Left lung (tissue), 4 donors: ENCODE measurements at regions not wholly inside any gene's neighbourhood (a gene's known extent, or its start where the extent isn't known, plus 50 kb on each side); places are given as distances from the start of the nearest gene placed in this dataset.
A peak's percentile ranks its signal among the peaks of the same experiment; 100 is the strongest.

Experiments used
- ATAC-seq: fragments of 200-7000 bp; cut with Tn5 transposase; one replicate; pipeline ENCODE4 v1.9.1; 2020; ENCODE audit warnings: moderate library complexity
- DNase-seq, 4 donors: peaks; one replicate each; pipeline ENCODE4 v3.0.0-alpha.2; 2013 to 2020
- H3K27ac ChIP-seq, 2 donors: fragments of 200-600 bp; sonication (generic) in 1 of 2; one replicate each; pipeline versions ENCODE4 v1.5.0 to v1.8.0; 2020 to 2021
- H3K27me3 ChIP-seq, 2 donors: fragments of 200-600 bp; sonication (generic) in 1 of 2; one replicate each; pipeline versions ENCODE4 v1.5.0 to v1.8.0; 2020 to 2021
- H3K36me3 ChIP-seq, 2 donors: fragments of 200-600 bp; sonication (generic) in 1 of 2; one replicate each; pipeline versions ENCODE4 v1.5.0 to v1.8.0; 2020 to 2021
- H3K4me1 ChIP-seq, 2 donors: fragments of 200-600 bp; one replicate each; pipeline ENCODE4 v1.8.0; 2021
- H3K4me3 ChIP-seq, 2 donors: fragments of 200-600 bp; sonication (generic) in 1 of 2; one replicate each; pipeline versions ENCODE4 v1.5.0 to v1.8.0; 2020 to 2021; ENCODE audit warnings: mild to moderate bottlenecking in 1 of 2
- H3K9me3 ChIP-seq, 2 donors: fragments of 200-600 bp; sonication (generic) in 1 of 2; one replicate each; pipeline versions ENCODE4 v1.5.0 to v1.8.0; 2020 to 2021
- intact Hi-C, 2 donors: fragments of 100-400 bp; cut with DNase I; formaldehyde crosslinking; loops; one replicate each; pipeline versions ENCODE4 v1.11.2 to v1.14.2; 2022
- TF ChIP-seq, protein P1 (sequence below), 2 donors: fragments of 200-600 bp; sonication (generic) in 1 of 2; IDR thresholded peaks; one replicate each; pipeline versions ENCODE4 v1.5.0 to v1.8.0; 2021; ENCODE audit warnings: antibody characterized with exemption in 2 of 2
- donor health status: DM: no; HTN: yes; CAD: no.
- donor health status: DM: no; HTN: no; CAD: no.

- ATAC-seq (no peak), DNase-seq (peak in 2 of 4 donors; percentile 9 to 24)
- Histone ChIP-seq H3K4me3 (no peak overlapping the region), H3K9me3 (no peaks in the 10 kb centered on the region), H3K27me3 (no peaks in the 10 kb centered on the region), H3K27ac (no peak overlapping the region), H3K4me1 (no peaks in the 10 kb centered on the region), H3K36me3 (no peaks in the 10 kb centered on the region)
- intact Hi-C loops, result no loop called here
- TF ChIP-seq, protein P1, sequence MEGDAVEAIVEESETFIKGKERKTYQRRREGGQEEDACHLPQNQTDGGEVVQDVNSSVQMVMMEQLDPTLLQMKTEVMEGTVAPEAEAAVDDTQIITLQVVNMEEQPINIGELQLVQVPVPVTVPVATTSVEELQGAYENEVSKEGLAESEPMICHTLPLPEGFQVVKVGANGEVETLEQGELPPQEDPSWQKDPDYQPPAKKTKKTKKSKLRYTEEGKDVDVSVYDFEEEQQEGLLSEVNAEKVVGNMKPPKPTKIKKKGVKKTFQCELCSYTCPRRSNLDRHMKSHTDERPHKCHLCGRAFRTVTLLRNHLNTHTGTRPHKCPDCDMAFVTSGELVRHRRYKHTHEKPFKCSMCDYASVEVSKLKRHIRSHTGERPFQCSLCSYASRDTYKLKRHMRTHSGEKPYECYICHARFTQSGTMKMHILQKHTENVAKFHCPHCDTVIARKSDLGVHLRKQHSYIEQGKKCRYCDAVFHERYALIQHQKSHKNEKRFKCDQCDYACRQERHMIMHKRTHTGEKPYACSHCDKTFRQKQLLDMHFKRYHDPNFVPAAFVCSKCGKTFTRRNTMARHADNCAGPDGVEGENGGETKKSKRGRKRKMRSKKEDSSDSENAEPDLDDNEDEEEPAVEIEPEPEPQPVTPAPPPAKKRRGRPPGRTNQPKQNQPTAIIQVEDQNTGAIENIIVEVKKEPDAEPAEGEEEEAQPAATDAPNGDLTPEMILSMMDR (IDR thresholded peaks at IDR 0.05), result no peak
Observed at GRCh38 chr13:106033659-106034058, 501.8 kb downstream of the EFNB2 start.

DNA sequence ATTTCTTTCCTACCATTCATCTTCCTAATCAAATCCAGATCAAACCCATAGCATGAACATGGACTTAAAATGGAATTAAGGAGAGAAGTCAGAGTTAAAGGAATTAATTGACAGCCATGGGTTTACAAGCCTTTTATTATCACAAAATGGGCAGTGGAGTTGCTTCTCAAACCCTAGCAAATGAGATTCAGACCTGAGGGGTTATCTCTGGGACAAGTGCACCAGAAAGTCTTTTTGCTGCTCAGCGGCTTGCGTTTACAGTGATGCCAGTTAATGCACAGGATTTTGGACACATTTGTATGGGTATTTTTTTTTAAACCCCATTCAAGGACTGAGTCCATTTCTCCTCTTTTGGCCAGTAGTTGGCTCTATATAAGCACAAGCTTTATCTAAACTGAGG, 503.0 kb downstream of the EFNB2 start:
- Histone ChIP-seq H3K9me3 (no peaks in the 10 kb centered on the region), H3K4me1 (no peaks in the 10 kb centered on the region), H3K27ac (no peak overlapping the region), H3K36me3 (no peaks in the 10 kb centered on the region), H3K4me3 (no peak overlapping the region), H3K27me3 (no peaks in the 10 kb centered on the region)
- DNase-seq (no peak), ATAC-seq (no peak)
- intact Hi-C loops, result no loop called here
- TF ChIP-seq, protein P1 (IDR thresholded peaks at IDR 0.05), result no peak

GRCh38 chr13:106029676-106030290, 505.7 kb downstream of the EFNB2 start:
- Histone ChIP-seq H3K36me3 (no peaks in the 10 kb centered on the region), H3K4me3 (no peak overlapping the region), H3K4me1 (no peaks in the 10 kb centered on the region), H3K27me3 (no peaks in the 10 kb centered on the region), H3K9me3 (no peaks in the 10 kb centered on the region), H3K27ac (no peak overlapping the region)
- no peak for DNase-seq
- TF ChIP-seq, protein P1 (IDR thresholded peaks at IDR 0.05), result no peak
- no peak for ATAC-seq
- intact Hi-C loops, result no loop called here

DNA sequence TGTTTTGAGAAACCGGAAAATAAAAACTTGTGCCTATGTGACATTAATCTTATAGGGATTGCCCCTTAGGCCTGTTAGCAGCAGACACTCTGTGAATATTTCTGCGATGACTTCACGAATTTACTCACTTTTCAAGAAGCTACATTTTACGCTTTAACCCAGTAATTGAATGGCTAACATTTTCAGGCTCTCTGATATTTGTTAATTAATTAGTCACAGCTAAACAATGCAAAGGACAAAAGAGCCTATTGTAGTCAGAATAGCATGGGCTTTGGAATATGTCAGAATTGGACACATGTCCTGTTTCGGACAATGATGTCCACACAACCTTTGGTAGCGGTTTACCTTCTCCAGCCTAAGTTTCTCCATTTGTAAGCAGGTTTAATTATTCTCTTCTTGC, 506.6 kb downstream of the EFNB2 start:
- no peaks in the 10 kb centered on the region for H3K9me3 ChIP-seq
- H3K27ac ChIP-seq, result no peak overlapping the region
- no peaks in the 10 kb centered on the region for H3K36me3 ChIP-seq
- TF ChIP-seq, protein P1 (IDR thresholded peaks at IDR 0.05), result no peak
- no peaks in the 10 kb centered on the region for H3K27me3 ChIP-seq
- DNase-seq (no peak), ATAC-seq (no peak)
- H3K4me1 ChIP-seq, result no peaks in the 10 kb centered on the region
- intact Hi-C loops, result no loop called here
- no peak overlapping the region for H3K4me3 ChIP-seq

GRCh38 chr13:106011600-106011999, 523.9 kb downstream of the EFNB2 start:
- no peak for ATAC-seq
- TF ChIP-seq, protein P1 (IDR thresholded peaks at IDR 0.05), result no peak
- no peaks in the 10 kb centered on the region for H3K27me3 ChIP-seq
- H3K4me1 ChIP-seq, result no peaks in the 10 kb centered on the region
- no peak for DNase-seq
- no peak overlapping the region for H3K4me3 ChIP-seq
- no peak overlapping the region for H3K27ac ChIP-seq
- no peaks in the 10 kb centered on the region for H3K9me3 ChIP-seq
- no peaks in the 10 kb centered on the region for H3K36me3 ChIP-seq
- intact Hi-C loops, result no loop called here
